A172 (cell line): ENCODE measurements at regions not wholly inside any gene's neighbourhood (a gene's known extent, or its start where the extent isn't known, plus 50 kb on each side); places are given as distances from the start of the nearest gene placed in this dataset.
"Not testable (repeated sequence)": the region's sequence is repeated elsewhere in the genome, so short reads cannot be mapped to it uniquely, and the experiment has no call there.

Experiments
- DNase-seq: peaks from one replicate; pipeline ENCODE4 v3.0.0-alpha.2; 2015; ENCODE audit warnings: low spot score

DNA sequence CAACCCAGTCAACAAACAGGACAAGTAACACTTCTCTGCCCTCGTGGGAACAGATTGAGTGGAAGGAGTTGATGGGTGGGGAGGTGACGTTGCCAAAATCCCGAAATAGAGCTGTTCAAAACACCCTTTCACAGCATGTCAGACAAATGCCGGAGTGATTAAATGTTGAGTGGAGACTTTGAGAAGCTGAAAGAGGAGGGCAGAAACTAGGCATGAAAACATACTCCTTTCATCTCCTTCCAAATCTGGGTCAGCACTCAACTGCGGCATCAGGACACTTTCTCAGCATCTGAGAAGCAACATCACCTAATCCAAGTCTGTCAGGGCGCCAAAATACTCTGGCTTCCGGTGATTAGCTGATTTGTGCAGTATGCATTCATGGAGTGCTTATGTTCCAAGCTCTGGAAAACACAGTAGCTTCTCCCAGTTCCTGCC lies 51.5 kb upstream of the MRI1 start:
- DNase-seq: no peak

DNA sequence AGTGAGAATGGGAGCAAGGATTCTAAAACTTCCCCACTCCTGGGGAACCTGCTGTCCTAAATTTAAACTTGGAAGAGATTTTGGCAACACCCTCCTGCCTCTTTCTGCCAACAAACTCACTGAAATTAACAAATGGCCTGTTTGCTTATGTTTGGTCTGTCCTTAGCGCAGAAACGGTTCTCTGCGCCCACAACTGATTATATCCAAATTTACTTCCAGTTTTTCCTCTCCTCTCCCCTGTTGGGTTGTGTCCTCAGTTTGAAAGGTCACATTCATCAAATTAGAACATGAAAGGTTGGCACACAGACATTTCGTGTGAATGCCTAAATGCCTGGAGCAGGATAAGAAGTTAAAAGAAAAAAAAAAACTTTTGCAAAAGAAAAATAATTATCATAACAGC lies 56.4 kb upstream of the MRI1 start:
- DNase-seq: no peak

DNA sequence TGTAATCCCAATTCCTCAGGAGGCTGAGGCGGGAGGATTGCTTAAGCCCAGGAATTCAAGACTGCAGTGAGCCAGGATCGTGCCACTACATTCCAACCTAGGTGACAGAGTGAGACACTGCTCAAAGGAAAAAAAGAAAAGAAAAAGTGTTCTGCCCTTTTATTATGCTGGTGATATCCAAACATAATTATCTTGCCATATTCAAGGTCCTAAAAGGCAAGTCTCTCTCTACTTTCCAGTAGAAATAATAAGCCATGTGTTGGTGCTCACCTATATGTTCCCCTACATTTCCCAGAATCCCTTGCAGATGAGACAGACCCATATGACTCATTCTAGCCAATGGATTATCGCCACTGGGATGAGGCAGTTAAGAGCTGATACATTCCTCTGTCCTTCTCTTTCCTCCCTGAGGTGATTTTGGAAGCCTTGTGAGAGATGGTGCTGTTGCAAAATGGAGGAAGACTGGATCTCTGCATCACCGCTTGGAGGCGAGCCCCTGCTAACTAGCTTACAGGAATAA lies 58.3 kb upstream of the MRI1 start:
- no peak for DNase-seq

DNA sequence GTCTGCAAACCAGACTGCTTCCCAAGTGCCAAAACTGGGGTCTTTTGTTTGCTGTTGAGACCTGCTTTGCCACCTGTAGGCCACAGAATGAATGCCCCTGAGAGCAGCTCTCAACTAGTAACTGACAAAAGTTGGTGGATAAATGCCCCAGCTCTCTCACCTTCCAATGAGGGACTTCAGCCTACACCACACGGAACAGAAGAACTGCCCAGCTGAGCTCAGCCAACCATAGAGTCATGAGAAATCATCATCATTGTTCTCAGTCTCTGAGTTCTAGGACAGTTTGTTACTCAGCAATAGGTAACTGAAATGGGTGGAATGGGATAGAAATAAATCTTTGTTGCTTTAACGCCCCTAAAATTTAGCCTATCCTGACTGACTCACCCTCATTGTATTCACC lies 59.1 kb upstream of the MRI1 start:
- DNase-seq: no peak

DNA sequence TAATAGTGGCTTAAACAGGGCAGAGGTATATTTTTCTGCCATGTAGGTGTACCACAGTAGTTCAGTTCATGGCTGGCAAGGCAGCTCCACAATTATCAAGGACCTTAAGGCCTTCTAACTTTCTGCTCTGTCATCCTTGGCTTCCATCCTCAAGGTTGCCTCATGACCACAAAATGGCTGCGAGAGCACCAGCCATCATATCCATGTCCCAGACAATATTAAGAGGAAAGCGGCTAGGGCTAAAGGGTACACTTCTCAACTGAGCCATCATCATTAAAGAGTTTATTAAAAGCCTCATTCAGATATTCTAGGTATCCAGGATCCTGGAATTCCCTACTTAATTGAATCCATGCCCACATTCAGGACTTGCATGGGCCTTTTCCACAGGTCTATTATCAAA lies 62.7 kb upstream of the MRI1 start:
- DNase-seq: no peak

DNA sequence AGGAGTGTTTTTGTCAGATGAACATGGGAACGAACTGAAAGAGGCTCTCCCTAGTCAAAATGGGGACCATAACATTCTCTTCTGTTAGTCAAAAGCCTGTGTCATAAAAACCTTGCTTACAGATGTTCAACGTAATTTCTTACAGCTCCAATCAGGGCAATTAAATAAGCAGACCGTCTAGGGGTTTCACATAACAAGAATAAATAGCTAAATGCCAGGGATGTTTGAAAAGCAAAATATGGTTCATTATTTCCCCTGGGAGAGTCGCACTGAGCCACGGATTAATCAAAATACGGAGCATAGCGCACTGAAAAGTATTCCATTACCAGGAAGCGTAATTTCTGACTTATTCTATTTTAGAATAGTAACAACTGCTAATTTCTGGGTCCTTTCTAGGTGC lies 63.7 kb upstream of the MRI1 start:
- DNase-seq: no peak

DNA sequence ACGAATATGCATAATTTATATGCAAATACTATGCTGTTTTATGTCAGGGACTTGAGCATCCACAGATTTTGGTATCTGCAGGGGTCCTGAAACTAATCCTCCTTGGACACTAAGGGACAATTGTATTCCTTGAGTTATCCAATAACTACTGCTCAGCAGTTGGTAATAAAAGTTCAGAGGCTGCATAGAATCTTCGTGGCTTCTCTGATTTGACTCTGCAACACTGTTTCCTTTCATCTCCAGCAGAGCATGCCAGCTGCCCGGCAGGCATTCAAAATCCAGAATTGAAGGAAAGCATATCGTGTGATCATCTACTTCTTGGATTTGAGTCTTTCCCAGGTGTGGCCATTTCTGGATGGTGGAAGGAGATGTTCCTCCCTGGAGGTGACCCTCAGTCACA lies 64.5 kb upstream of the MRI1 start:
- no peak for DNase-seq

DNA sequence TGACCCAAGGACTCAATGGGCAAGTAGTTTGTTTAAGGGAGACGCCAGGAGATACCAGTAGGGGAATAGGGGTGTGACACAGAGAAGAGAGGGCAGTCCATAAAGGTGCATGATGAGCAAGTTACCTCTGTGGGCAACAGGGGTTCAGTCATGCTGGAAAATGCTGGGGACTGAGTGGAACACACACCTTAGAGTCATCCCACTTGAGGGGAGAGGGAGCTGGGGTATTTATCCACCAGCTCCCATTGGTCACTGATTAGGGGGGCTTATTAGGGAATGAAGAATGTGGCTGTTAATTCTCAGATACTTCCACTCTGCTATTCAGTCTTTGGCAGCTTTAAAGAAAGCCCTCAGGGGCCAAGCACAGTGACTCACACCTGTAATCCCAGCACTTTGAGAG lies 67.5 kb upstream of the MRI1 start:
- no peak for DNase-seq

DNA sequence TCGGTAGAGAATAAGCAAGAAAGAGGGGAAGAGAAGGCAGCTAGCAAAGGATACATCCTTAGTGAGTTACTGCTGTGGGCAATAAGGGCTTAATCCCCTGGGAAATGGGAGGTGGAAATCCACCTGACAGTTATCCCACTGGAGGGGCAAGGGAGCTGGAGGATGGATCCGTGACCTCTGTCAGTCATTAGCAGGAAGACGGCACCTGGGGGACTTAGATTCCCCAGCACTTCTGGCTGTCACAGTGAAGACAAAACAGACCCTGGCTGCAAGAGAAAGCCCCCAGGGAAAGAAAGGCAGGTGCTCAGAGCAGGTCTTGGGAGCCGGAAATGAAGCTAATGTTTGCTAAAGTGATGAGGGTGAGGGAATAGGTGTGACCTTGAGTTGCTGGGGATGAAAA lies 70.4 kb upstream of the MRI1 start:
- DNase-seq: no peak

DNA sequence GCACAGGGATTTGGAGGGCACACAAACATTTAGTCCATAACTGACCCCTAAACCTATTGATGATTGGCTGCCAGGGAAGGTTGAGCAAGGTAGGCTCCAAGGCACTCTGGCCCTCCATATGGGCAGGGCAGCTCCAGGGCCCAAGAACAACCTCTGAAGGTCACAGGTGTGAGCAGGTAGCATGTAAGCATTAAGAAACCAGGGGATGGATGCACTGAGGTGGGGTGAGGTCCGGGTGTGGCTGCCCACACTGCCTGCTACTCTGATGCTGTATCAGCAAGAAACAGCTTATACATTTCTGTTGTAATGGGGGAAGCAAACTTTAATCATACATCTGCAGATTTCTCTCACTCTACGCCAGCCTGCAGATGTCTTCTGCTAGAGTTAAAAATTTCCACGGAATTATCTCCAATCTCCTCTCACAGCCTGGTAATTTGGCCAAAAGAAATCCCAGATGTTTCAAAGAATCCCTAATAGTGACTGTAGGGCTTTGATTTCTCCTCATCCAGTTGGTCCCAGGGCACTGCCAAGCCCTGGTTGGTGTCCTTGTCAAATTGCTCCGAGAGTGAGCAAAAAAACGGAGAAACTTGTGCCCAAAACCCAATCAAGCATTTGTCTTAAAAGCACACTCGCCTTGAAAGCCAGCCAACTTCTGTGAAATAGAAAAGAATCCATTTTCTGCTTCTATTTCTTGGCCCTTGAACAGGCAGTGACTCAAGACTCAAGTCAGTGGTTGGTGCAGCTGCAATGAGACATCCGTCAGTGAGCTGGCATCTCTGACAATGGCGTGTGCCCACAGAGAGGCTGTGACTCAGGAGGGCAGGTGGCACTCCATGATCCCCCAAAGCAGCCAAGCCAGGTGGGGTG lies 72.5 kb upstream of the MRI1 start:
- DNase-seq: peak; percentile 90

DNA sequence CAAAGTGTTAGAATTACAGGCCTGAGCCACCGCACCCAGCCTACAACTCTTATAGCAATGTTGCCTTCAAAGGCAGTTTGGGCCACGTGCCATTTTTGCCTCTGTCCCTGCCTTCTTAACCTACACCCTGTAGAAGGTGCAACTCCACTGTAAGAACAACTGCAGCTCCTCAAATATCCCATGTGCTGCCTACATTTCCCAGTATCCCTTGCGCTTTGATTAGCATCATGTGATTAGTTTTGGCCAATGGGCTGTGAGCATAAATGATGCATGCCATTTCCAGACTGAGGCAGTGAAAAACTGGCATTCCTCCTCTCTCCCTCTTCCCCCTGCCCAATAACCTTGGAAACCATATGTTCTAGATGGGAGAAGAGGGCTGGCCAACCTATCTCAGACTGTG lies 75.2 kb upstream of the MRI1 start:
- peak; percentile 24 for DNase-seq

DNA sequence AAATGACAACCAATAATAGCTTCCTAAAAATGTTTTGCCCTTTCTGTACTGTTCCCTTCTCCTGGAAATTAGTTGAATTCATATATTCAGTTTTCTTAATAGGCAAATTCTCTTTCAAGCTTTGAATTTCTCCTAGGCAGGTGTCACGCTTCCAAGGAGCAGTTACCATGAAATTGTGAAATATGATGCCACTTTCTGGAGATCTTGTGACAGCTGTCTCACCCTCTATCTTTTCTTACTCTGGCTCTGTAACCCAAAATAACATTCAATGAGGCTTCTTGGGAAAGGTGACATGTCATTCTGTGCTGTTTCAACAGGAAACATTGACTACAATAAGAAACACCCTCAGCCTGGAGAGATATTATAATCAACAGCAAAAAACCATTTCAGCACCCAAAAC lies 80.3 kb upstream of the MRI1 start:
- DNase-seq: no peak

DNA sequence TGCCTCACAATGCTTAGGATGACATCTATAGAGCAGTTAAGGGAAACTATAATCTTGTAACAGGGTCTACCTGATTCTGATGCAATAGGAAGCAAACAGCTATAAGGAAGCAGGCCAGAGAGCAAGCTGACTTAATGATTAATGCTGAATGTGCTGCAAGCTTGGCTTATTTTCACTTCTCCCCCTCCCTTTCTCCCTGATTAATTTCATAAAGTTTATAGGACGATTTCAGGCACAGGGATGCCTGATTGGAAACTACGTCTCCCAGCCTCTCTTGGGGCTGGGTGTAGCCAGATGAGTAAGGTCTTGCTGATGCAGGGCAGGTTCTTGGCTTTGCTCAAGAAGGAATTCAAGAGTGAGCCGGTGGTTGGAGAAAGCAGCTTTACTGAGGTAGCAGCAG lies 82.8 kb upstream of the MRI1 start:
- no peak for DNase-seq

DNA sequence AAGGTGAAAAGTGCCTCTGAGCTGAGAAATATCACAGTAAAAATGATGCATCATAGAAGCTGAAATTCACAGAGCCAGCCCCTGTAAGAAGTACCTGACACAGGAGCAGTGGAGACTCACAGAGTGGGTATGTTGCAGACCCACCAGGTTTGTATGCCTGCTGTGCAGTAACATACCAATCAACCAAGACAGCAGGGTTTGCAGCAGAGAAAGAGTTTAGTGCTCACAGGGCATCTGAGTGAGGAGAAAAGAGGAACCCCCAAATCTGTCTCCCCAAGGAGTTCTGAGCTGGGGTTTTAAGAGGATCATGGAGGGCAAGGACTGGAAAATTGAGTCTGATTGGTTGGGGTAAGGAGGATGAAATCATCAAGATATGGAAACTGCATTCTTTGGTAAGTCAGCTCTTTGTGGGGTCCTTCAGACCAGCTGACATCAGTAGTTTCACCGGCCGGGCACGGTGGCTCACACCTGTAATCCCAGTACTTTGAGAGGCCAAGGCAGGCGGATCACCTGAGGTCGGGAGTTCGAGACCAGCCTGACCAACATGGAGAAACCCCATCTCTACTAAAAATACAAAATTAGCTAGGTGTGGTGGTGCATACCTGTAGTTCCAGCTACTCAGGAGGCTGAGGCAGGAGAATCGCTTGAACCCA lies 83.5 kb upstream of the MRI1 start:
- not testable (repeated sequence) for DNase-seq

DNA sequence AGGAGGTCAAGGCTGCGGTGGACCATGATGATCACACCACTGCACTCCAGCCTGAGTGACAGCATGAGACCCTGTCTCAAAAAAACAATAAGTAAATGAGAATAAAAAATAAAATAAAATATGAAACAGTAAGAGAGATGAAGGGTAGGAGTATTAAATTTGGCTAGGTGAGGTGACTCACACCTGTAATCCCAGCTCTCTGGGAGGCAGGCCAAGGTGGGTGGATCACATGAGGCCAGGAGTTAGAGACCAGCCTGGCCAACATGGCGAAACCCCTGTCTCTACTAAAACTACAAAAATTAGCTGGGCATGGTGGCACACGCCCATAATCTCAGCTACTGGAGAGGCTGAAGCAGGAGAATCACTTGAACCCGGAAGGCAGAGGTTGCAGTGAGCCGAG lies 87.4 kb upstream of the MRI1 start:
- DNase-seq: not testable (repeated sequence)

DNA sequence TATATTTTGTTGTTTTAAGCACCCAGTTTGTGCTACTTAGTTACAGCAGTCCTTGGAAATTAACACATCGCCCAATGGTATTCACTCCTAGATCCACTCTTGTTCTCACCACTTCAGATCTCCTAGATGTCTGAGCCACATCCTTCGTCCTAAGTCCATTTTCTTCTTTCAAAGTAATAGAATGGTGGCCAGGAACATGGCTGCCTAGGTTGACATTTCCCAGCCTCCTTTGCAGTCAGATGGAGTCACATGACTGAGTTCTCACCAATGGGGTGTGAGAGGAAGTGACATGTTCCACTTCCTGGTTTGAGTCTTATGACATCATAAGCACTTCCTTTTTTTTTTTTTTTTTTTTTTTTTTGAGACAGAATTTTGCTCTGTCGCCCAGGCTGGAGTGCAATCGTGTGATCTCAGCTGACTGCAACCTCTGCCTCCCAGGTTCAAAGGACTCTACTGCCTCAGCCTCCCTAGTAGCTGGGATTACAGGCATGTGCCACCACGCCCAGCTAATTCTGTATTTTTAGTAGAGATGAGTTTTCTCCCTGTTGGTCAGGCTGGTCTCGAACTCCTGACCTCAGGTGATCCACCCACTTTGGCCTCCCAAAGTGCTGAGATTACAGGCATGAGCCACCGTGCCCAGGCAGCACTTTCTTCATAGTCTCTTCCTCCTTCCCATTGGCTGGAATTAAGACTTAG lies 91.7 kb upstream of the MRI1 start:
- DNase-seq: peak; percentile 84

DNA sequence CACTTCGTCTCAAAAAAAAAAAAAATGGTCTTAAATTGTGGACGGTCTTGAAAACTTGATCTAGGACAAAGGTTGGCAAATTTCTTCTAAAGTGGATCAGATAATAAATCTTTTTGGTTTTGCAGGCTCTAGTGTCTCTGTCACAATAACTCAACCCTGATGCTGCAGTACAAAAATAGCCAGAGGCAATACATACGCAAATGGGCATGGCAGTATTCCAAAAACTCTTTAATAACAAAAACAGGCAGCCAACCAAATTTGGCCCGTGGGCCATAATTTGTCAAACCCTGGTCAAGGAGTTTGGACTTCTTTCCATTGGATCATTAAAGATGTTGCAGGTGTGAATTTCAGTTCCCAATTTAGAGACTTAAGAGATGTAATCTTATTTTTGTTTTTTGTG lies 93.5 kb upstream of the MRI1 start:
- no peak for DNase-seq

DNA sequence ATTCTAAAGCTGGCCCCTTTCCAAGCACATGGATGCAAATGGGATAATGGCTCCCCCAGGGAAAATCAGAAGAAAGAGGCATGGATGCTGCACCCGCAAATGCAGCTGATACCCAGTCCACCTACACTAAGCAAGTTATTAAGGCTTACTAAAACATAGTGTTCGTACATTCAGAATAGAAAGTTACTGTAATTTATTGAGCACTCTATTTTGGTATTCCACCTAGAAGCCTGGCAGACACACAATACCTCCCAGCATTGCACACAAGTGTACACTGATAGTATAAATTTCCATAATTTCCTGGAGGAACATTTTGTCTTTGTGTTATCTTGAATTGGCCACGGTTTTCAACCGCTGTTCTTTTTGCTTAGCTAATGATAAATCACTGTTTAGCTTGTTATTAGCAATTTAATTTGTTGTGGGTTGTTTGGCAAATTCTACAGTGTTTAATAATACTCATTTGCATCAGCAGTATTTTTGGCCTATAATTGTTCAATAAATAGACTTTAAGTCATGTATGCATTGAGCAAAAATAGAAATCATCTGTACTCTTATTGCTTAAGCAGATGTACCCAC lies 94.5 kb upstream of the MRI1 start:
- DNase-seq: no peak

DNA sequence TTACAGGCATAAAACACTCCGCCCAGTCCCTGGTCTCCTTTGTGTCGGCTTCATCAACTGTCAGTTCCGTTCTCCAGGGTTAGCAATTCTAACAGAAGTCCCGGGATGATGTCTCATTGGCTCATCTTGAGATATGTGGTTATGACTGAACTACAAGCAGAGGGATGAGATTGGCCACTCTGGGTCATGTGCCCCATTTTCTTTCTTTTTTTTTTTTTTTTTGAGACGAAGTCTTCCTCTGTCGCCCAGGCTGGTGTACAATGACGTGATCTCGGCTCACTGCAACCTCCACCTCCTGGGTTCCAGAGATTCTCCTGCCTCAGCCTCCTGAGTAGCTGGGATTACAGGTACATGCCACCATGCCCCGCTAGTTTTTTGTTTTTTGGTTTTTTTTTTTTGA lies 95.4 kb upstream of the MRI1 start:
- no peak for DNase-seq

DNA sequence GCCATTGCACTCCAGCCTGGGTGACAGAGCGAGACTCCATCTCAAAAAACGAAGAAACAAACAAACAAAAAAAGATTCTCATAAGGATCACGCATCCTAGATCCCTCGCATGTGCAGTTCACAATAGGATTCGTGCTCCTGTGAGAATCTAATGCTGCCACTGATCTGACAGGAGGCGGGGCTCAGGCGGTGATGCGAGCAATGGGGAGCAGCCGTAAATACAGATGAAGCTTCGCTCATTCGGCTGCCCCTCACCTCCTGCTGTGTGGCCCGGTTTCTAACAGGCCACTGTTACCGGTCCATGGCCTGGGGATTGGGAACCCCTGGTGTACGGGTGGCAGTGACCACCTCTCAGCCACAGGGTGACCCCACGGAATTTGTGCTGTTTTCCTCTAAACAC lies 98.2 kb upstream of the MRI1 start:
- DNase-seq: no peak

DNA sequence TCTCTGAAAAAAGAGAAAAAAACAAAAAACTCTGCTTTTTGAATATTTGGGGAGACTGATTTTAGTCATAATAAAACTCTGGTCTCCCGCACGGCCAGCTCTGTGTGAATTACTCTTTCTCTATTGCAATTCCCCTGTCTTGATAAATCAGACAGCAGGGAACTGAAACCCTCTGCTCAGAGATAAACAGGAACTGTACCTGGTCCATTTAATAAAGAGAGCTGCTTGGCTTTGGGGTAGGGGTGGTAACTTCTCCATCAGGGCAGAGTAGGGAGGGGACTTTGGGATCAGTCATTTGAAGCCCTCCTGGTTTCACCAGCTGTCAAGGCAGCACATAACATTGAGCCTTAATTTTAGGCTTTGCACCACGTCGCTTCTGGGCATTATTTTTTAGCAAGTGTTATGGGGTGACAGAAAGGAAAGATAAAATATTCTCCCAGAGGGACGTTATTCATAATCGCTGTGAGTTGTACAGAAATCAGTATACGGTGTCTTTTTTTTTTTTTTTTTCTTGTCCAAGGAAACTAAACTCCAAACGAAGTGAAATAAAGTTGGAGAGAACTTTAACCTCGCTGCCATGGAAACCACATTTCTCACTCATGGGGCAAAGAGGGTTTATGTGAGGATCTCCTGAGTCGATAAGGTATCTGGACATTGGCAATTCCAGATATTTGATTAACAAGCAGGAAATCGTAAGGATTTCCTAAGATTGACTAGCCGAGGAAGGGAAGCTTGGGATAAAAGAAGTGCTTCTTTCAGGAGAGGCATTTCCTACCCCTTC lies 99.0 kb upstream of the MRI1 start:
- DNase-seq: no peak
